Neural crest cell (in vitro differentiated cells): ENCODE measurements at regions not wholly inside any gene's neighbourhood (a gene's known extent, or its start where the extent isn't known, plus 50 kb on each side); places are given as distances from the start of the nearest gene placed in this dataset.

ENCODE experiments used
- DNase-seq: peaks from one replicate; pipeline ENCODE4 v3.0.0; 2021; ENCODE audit warnings: low read depth, mixed read lengths, low spot score
- H3K27ac Mint-ChIP-seq: one replicate; pipeline ENCODE4 v1.8.0; 2021; ENCODE audit warnings: mild to moderate bottlenecking, mixed read lengths; ENCODE audit not compliant: unreplicated experiment
- H3K27me3 Mint-ChIP-seq: 2 replicates; pipeline ENCODE4 v1.8.0; 2021; ENCODE audit warnings: low read depth, mild to moderate bottlenecking, mixed read lengths
- H3K36me3 Mint-ChIP-seq: 2 replicates; pipeline ENCODE4 v1.8.0; 2021; ENCODE audit warnings: low read depth, mild to moderate bottlenecking, mixed read lengths
- H3K4me1 Mint-ChIP-seq: 2 replicates; pipeline ENCODE4 v1.8.0; 2021; ENCODE audit warnings: mixed read lengths
- H3K4me3 Mint-ChIP-seq: one replicate; pipeline ENCODE4 v1.8.0; 2021; ENCODE audit warnings: mild to moderate bottlenecking, mixed read lengths
- H3K9me3 Mint-ChIP-seq: 2 replicates; pipeline ENCODE4 v1.8.0; 2021; ENCODE audit warnings: mixed read lengths
- TF ChIP-seq, protein P1 (sequence below): fragments of 200-600 bp; sonication (generic); conservative IDR thresholded peaks from 2 replicates; pipeline ENCODE4 v1.5.0; 2021; ENCODE audit warnings: antibody characterized with exemption, mild to moderate bottlenecking

DNA sequence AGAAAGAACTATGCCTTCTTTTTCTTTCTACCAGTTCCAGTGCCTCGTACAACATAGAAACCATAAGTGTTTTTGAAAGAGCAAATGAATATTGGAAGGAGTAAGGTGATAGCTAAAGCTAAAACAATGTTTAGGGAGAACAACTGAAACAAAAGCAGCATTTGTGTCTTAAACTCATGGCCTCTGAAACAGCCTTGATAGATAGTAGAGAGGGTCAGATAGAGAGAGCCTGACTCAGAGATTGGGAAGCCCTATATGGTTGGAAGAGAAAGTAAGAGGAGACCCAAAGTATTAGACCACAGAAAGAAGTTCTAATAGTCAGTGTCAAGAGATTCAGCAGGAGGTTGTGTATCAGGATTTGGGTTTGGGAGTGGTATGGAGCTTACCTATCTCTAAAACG, 79.6 kb upstream of the IFNG-AS1 start:
- TF ChIP-seq, protein P1, sequence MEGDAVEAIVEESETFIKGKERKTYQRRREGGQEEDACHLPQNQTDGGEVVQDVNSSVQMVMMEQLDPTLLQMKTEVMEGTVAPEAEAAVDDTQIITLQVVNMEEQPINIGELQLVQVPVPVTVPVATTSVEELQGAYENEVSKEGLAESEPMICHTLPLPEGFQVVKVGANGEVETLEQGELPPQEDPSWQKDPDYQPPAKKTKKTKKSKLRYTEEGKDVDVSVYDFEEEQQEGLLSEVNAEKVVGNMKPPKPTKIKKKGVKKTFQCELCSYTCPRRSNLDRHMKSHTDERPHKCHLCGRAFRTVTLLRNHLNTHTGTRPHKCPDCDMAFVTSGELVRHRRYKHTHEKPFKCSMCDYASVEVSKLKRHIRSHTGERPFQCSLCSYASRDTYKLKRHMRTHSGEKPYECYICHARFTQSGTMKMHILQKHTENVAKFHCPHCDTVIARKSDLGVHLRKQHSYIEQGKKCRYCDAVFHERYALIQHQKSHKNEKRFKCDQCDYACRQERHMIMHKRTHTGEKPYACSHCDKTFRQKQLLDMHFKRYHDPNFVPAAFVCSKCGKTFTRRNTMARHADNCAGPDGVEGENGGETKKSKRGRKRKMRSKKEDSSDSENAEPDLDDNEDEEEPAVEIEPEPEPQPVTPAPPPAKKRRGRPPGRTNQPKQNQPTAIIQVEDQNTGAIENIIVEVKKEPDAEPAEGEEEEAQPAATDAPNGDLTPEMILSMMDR: no peak
- Mint-ChIP-seq H3K27me3 (no peaks in the 10 kb centered on the region), H3K9me3 (no peaks in the 10 kb centered on the region), H3K36me3 (no peaks in the 10 kb centered on the region), H3K27ac (no peak overlapping the region), H3K4me3 (no peak overlapping the region), H3K4me1 (no peaks in the 10 kb centered on the region)
- DNase-seq: no peak

DNA sequence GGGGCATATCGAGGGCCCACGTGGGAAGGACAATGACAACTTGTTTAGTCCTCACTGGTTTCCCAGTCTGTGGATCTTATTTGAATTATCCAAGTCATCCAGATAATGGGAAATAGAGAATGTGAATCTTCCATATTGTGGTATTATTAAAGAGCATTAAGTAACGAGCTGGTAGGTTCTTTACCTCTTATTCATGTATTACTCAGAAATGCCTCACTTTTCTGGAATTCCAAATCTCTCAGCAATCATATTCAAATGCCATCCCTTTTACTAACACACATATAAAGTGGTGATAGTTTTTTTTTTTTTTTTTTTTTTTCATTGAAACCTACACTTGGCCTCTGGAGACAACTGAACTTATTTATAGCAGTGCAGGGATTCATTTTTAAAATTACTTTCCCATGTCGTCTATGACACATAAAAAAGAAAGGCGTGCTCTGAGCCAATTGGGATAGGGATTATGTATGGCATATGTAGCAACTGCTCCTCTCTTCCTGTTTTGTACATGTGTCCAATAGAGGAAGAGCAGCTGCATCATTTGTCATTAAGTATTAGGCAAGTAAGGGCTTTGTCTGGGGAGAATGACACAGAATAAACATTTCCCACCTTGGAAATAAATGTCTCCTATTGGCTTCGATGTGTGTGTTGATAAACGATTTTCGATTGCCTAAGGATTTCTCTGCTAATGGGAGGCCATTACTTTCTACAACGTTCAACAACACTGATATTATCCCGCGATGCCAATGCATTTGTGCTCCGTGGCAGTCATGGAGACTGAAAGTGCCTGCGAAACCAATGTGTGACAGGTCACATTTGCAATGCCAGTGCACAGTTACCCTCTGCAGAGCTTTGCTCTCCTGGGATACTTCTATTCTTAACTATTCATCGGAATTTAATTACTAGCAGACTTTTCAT, 78.6 kb upstream of the IFNG-AS1 start:
- H3K36me3 Mint-ChIP-seq: no peaks in the 10 kb centered on the region
- H3K27ac Mint-ChIP-seq: no peak overlapping the region
- no peak overlapping the region for H3K4me3 Mint-ChIP-seq
- TF ChIP-seq, protein P1: no peak
- no peaks in the 10 kb centered on the region for H3K9me3 Mint-ChIP-seq
- no peaks in the 10 kb centered on the region for H3K27me3 Mint-ChIP-seq
- H3K4me1 Mint-ChIP-seq: no peaks in the 10 kb centered on the region
- no peak for DNase-seq

DNA sequence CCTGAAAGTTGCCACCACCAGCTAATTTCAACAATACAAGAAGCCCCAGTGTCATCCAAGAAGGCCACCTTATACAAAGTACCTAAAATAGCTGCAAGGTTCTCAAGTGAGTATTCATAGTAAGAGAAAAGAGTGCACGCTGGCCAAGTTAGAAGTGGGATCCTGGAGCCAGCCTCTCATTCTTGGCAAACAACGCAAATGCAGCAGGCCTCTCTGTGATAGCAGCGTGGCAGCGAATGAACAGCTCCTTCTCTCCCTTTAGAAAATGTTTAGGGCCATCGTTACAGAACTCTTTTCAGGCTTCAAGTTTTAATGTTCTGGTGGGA, 78.0 kb upstream of the IFNG-AS1 start:
- H3K4me3 Mint-ChIP-seq: no peak overlapping the region
- H3K9me3 Mint-ChIP-seq: no peaks in the 10 kb centered on the region
- no peak overlapping the region for H3K27ac Mint-ChIP-seq
- no peaks in the 10 kb centered on the region for H3K27me3 Mint-ChIP-seq
- no peaks in the 10 kb centered on the region for H3K4me1 Mint-ChIP-seq
- no peaks in the 10 kb centered on the region for H3K36me3 Mint-ChIP-seq
- TF ChIP-seq, protein P1: no peak
- no peak for DNase-seq

DNA sequence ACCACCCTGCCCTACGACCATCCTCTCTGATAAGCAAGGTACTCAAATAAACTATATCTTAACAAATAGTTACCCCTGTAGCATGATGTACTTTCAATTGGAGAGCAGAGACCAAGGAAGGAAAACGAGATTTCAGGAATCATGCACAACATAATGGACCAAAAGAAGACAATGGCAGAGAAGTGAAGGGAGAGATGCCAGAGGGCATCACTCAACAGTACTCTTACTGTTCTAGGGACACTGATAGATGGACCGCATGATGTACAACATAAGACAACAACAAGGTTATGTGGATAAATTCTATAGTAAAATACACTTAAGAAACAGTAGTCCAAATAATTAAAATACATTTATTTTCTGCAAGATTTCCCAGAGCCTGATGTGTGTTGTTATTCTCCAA, 77.5 kb upstream of the IFNG-AS1 start:
- H3K4me1 Mint-ChIP-seq: no peaks in the 10 kb centered on the region
- no peak for DNase-seq
- no peak overlapping the region for H3K27ac Mint-ChIP-seq
- no peaks in the 10 kb centered on the region for H3K9me3 Mint-ChIP-seq
- H3K27me3 Mint-ChIP-seq: no peaks in the 10 kb centered on the region
- TF ChIP-seq, protein P1: no peak
- H3K36me3 Mint-ChIP-seq: no peaks in the 10 kb centered on the region
- H3K4me3 Mint-ChIP-seq: no peak overlapping the region

DNA sequence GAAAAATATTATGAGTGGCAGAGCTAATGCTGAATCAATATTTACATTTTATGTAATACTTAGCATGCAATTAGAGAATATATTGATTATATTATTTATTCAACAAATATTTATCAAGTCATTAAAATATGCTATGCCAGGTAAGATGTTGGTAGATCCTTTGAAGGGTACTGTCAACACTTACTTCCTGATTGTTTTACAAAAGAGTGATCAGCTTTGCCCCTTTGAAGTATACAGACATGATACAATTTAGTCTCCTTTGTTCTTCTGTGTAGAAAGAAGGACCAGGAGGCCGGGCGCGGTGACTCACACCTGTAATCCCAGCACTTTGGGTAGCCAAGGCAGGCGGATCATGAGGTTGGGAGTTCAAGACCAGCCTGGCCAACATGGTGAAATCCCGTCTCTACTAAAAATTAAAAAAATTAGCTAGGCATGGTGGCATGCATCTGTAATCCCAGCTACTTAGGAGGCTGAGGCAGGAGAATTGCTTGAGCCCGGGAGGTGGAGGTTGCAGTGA, 73.9 kb upstream of the IFNG-AS1 start:
- no peaks in the 10 kb centered on the region for H3K9me3 Mint-ChIP-seq
- H3K27me3 Mint-ChIP-seq: no peaks in the 10 kb centered on the region
- no peaks in the 10 kb centered on the region for H3K4me1 Mint-ChIP-seq
- no peak for DNase-seq
- H3K4me3 Mint-ChIP-seq: no peak overlapping the region
- H3K27ac Mint-ChIP-seq: no peak overlapping the region
- TF ChIP-seq, protein P1: no peak
- H3K36me3 Mint-ChIP-seq: no peaks in the 10 kb centered on the region
